ENCODE measurements at regions not wholly inside any gene's neighbourhood (a gene's known extent, or its start where the extent isn't known, plus 50 kb on each side); places are given as distances from the start of the nearest gene placed in this dataset.
"Not testable (repeated sequence)": the region's sequence is repeated elsewhere in the genome, so short reads cannot be mapped to it uniquely, and the experiment has no call there.

GRCh38 chr4:128565054-128565453 is 244.4 kb upstream of the JADE1 start:
- no peak for DNase-seq

DNA sequence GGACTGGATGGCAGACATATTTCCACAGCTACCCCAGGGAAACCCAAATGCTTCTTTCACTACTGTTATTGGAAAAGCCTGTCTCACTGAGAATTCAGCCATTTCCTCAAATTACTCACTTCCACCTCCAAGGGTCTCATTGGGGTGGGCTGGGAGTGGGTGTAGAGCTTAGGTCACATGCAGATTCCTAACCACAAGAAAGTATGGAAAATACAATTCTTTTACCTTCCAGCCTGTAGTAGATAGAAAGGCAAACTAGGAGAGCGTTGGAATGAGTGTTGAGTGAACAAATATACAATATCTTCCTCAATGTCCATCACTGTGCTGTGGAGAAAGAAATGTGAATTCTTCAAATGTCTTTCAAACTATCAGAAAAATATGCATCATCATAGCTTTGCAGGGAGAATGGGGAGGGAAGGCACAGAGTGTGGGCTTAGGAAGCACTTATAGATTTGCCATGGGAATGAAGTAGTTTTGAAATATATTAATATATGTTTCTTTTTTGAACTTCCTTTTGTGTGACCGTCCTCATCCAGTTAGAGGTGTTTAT is 245.3 kb upstream of the JADE1 start:
- DNase-seq: peak; percentile 52

GRCh38 chr4:128560754-128561495 is 248.6 kb upstream of the JADE1 start:
- DNase-seq: no peak

DNA sequence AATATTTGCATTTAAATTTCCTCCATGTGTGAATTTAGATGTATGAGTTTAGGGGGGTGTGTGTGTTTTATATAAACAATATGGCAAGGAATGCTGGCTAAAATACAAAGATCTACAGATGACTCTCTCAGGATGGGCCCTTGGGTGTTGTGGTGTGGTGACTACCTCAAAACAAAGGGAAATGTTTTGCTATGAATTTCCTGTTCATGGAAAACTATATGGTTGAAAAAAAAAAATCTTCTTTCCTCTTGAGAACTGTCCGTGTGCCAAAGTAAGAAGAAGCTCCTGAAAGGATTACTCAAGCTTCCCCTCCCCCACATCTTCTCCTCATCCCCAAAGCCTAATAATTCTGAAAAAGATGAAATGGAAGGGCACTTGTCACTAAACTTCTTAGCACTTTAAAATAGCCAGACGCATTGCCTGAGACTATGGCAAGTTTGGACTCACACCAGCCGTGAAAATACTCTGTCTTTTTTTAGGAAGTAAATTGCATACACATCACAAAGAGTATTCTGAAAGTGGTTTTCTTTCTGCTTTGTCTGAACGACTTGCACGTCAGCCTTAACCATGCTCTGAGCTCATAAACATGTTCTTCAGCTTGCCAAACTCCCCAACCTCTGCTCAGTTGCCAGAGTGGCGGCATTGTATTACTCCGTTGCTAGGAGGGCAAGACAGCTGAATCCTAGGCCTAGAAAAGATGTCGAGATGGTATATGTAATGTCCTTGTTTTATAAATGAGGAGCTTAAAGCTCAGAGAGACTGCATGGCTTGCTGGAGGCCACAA is 250.4 kb upstream of the JADE1 start:
- DNase-seq: peak; percentile 88

GRCh38 chr4:128556756-128557155 is 252.7 kb upstream of the JADE1 start:
- no peak for DNase-seq

GRCh38 chr4:128553686-128554515 is 255.6 kb upstream of the JADE1 start:
- DNase-seq: no peak

DNA sequence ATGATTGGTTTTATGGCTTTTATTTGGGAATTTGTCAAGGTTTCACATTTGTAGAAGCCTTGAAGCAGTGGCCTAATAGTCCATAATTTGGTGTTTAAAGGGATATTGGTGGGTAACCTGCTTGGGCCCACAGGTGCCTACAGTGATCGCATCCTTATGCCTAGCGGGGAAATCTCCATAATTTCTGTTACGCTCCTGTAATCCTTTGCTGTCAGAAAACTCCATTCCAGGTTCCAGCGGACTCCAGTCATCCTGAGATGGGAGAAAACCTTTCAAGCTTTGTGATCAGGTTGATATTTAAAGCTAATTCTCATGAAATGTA is 257.0 kb upstream of the JADE1 start:
- DNase-seq: no peak

DNA sequence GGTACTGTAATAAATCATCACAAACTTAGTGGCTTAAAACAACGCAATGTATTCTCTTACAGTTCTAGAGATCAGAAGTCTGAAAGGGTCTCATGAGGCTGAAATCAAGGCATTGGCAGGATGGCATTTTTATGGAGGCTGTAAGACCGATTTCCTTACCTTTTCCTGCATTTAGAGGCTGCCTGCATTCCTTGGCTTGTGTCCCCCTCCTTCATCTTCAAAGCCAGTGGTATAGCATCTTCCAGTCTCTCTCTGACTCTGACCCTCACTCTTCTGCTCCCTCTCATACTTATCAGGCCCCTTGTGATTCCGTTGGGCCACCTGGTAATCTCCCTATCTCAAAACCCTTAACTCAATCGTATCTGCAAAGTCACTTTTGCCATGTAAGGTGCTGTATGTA is 258.2 kb upstream of the JADE1 start:
- no peak for DNase-seq

- DNase-seq: no peak
Observed at GRCh38 chr4:128550060-128550459, 259.4 kb upstream of the JADE1 start.

DNA sequence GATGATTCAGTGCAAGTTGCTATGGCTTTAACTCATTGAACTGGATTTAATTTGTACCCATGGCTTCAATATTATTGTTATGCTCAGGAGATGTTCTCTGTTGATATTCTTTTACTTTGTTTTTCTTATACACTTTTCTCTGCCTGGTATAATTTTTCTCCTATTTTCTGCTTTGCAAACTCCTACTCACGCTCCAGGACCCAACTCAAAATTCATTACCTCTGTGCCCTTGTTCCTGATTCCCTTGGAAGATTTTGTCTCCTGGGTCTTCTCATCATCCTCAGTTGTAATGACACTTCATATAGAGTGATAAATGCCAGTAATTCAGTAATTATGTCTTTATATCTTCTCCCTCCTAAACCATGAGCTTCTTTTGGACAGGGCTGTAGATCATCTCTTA is 259.9 kb upstream of the JADE1 start:
- DNase-seq: no peak

GRCh38 chr4:128548381-128548780 is 260.8 kb upstream of the PGRMC2 start:
- DNase-seq: no peak

DNA sequence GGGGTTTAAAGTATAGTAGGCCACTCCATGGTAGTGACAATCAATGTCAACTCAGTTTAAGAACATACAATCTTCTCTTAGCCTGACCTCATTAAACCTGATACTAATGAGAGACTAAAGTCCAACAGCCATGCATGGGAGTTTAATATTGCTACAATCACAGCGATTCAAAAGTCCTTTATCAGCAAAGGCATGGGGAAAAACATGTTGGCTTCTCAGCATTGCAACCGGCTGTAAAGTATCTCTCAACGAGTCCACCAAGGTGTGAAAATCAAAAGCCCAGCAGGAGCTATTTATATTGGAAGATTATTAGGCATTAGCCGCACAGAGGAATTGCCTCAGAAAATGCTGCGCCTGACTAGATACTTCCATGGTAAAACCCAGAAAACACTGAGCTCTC is 256.7 kb upstream of the PGRMC2 start:
- no peak for DNase-seq

- no peak for DNase-seq
Observed at GRCh38 chr4:128543696-128544095, 256.1 kb upstream of the PGRMC2 start.

DNA sequence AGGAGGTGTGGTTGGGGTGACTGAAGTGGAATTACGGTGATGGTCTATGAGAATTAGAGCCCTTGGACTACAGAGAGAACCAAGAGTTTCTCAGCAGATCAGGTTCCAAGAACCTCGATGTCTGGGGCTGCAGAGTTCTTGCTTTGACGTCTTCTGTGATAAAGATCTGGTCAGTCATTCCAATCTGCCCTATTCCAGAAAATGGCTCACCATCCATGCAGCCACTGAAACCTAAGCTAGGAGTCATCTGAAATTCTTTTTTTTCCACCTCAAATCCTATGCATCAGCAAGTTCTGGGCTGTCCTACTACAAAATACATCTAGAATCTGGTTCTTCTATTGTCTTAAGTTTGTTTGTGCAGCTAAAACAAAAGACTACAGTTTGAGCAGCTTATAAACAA is 254.4 kb upstream of the PGRMC2 start:
- DNase-seq: no peak

- DNase-seq: no peak
Observed at GRCh38 chr4:128540122-128540521, 252.5 kb upstream of the PGRMC2 start.

- DNase-seq: no peak
Observed at GRCh38 chr4:128538111-128538882, 250.7 kb upstream of the PGRMC2 start.

DNA sequence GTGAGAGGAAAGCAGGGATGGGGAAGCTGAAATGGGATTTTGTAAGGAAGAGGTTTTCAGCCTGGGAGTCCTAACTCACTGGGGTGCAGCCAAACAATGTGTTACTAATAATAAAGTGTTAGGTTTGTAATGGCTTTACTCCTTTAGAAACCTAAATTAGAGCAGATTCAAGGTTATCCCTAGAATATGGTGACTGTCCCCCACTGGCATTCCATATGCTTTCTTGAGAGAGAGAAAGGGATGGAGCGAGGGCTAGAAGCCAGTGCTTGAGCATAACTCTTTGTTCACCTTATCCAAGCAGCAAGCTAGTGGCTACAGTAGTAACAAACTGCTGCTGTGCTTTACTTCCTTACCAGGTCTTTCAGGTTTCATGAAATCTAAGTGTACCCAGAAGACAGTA is 249.1 kb upstream of the PGRMC2 start:
- no peak for DNase-seq

DNA sequence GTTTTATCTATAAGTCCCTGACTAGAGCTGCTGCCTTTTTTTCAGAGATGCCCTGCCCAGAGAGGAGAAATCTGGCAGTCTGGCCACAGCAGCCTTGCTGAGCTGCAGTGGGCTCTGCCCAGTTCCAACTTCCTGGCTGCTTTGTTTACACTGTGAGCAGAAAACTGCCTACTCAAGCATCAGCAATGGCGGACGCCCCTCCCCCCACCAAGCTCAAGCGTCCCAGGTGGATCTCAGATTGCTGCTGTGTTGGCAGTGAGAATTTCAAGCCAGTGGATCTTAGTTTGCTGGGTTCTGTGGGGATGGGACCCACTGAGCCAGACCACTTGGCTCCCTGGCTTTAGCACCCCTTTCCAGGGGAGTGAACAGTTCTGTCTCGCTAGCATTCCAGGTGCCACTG is 247.9 kb upstream of the PGRMC2 start:
- not testable (repeated sequence) for DNase-seq

- DNase-seq: peak; percentile 100
Observed at GRCh38 chr4:128528793-128529553, 241.4 kb upstream of the PGRMC2 start.

DNA sequence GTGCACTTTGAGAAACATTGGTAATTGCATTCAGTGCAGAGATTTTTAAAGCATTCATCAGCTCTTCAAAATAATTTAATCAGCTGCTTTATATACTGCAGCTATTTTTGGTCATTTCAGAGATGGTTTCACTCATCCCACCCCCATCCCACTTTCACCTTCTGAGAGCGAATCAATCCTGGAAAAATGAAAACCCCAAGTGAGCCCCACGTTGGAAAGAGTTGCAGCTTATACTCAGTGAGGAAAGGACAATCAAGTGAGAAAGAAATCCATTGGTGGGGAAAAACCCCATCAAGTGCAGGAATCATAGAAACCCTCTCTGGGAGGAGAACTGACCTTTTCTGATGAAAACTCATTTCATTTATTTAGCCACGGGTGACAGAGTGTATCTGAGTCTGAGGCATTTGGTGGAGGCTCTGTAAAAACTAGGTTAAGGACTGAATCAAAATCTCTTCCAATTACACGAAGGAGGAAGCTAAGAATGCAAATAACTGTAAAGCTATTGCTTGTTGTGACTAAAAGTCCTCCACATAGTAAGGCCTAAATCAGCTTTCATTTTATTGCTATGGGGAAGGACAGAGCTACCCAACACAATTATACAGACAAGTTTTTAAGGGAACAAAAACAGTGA is 240.4 kb upstream of the PGRMC2 start:
- DNase-seq: peak; percentile 64

DNA sequence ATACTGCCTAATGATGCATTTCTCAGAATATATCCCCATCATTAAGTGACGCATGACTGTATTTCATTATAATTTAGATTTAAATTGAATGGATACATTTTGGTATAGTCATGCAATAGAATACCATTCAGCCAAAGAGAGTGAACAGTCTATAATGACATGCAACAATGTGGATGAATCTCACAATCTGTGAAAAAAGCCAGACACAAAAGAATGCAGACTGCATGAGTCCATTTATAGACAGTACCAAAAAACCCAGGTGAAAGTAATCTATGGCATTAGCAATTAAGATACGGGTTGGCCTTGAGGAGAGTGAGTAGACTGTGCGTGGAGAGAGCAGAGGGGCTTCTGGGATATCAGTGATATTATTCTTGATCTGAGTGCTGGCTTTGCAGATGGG is 239.7 kb upstream of the PGRMC2 start:
- DNase-seq: peak; percentile 86

Data from fibroblast of skin of right biceps (primary cell).